HG03558 (cell line): ENCODE measurements at regions not wholly inside any gene's neighbourhood (a gene's known extent, or its start where the extent isn't known, plus 50 kb on each side); places are given as distances from the start of the nearest gene placed in this dataset.

ENCODE experiments used
- ATAC-seq: cut with Tn5 transposase; IDR thresholded peaks from one replicate; pipeline ENCODE4 v1.9.1; 2021; ENCODE audit warnings: moderate number of reproducible peaks; ENCODE audit not compliant: unreplicated experiment; ENCODE audit errors: extremely low read depth

GRCh38 chr1:184260382-184260781 lies 126.4 kb upstream of the C1orf21 start:
- ATAC-seq = no peak

- ATAC-seq = no peak
Measured at GRCh38 chr1:184262109-184262508, 124.7 kb upstream of the C1orf21 start.

DNA sequence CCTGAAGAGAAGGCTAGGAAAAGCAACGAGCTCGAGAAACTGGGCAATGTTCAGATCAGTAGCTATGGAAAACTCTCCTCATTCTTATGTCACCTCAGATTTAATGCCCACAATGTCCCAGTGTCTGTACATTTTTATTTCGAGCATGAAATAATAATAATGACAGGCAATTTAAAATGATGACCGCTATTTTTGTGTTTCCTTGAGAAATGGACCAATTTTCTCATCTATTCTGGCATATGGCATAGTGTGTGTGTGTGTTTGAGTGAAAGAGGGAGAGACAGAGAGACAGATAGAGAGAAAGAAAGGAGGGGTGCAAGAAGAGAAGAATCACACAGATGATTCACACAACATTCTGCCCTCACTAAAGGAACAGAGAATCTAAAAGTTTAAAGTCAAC lies 119.1 kb upstream of the C1orf21 start:
- ATAC-seq = no peak

DNA sequence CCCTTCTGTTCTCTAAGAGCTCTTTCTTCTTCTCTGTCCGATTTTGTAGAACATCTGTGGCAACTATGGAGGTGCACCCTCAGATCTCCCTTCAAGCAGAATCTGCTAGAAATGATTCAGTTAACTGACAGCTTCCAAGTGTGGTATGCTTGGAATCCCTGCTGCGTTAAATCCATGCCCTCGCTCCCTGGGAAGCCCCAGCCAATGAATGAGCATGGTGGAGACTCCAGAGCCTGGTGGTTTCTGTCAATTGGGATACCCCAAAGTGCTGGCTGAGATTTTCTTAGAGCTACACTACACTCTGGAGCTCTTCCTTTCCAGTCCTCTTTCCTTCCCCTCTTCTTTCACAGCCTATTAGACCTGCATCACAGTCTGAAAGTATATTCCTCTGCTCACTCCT lies 116.3 kb upstream of the C1orf21 start:
- ATAC-seq = no peak

DNA sequence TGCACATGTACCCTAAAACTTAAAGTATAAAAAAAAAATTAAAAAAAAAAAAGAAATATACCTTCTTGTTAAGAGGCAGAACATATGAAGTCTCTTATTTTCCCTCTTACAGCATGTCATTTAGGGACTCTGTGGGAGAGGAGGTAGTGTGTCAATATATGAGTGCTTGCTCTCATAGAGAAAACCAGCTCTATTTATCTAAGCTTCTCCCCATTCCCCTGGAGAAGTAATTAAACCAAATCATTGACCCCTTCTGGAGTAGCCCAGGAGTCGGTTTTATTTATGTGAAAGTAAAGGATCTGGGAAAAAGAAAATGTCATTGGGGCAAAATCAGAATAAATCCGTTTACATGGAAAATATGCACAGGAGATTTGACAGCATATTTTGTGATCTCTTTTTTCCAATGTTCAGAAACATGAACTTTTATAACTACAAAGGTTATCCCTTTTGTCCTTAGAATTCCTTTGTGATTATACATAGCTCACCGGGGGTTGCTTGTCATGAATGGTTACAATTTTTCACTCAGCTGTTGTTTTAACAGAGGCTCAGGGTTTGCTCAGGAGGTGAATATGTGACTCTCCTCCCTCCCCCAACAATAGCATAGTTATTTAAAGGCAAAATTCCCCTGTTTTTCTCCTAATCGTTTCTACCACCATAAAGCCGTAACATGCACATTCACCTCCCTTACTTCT lies 114.5 kb upstream of the C1orf21 start:
- ATAC-seq = no peak

- ATAC-seq = no peak
Measured at GRCh38 chr1:184276416-184276815, 110.4 kb upstream of the C1orf21 start.

GRCh38 chr1:184279911-184280458 lies 106.8 kb upstream of the C1orf21 start:
- ATAC-seq = no peak

DNA sequence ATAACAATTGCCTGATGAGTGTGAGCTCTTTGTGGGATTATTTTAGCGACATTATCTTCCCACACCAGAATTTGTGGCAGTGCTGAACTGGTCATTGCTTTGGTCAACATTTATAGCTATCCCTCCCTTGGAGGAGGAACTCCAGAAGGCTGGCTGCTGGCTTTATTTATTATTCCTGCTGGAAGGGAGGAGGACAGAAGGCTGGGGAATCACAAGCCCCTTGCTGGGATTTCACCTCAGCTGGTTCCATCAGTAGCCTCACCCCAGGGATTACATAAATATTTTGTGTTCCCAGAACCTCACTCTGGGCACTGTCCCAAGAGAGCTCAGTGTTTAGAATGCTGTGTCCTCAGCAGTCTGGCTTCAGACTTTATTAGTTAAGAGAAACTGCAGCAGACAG lies 102.8 kb upstream of the C1orf21 start:
- ATAC-seq = no peak

GRCh38 chr1:184284900-184285299 lies 101.9 kb upstream of the C1orf21 start:
- no peak for ATAC-seq

GRCh38 chr1:184285401-184286087 lies 101.3 kb upstream of the C1orf21 start:
- no peak for ATAC-seq

DNA sequence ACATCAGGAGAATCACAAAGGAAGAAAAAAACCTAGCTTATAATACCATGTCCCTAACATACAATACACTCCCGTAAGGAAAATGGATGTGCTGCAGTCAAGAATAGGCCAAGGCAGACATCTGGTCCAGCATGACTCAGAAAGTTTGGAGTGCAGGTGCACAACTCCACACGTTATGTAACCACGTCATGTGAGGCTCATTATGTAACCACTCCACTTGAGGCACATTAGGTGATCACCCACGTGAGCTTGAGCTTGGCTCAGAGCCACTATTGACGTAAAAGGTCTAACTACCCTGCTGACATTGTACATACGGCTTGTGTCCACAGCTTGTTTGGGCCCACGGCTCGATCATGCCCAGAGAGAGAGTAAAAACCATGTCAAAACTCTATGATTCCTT lies 99.8 kb upstream of the C1orf21 start:
- ATAC-seq = no peak

- no peak for ATAC-seq
Measured at GRCh38 chr1:184289825-184290550, 96.8 kb upstream of the C1orf21 start.

GRCh38 chr1:184291701-184292100 lies 95.1 kb upstream of the C1orf21 start:
- ATAC-seq = no peak

DNA sequence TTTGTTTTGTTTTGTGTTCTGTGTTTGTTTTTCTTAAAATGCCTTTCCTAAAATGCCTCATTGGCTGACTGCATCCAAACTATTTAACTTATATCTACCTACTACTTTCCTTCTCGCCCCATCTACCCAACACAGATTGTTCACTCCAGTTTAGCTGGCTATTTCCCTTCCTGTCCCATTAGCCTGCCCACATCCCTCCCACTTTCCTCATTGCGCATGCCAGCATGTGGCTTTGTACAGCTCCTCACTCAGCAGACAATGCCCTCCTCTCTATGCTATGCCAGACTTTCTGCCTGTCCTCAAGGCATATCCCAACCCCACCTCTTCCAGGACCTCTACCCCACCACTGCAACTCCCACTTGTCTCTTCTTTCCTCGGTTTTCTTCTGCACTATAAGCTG lies 94.7 kb upstream of the C1orf21 start:
- no peak for ATAC-seq

DNA sequence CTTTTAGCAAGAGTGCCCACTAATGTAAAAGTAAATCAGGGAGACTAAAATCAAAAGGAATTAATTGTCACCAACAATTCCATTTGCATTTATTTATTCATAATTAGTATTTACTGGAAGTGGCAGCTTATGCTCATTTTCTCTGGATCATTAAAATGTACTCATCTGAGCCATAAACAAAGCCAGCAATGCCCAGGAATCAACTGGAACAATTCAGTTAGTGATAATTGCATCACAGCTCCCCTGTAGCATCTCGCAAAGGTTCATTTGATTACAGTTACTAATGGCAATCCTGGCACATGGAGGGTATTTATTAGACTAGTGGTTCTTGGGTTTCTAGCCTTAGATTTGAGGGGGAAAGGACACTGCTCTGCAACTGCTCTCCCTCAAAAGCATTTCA lies 92.7 kb upstream of the C1orf21 start:
- no peak for ATAC-seq

DNA sequence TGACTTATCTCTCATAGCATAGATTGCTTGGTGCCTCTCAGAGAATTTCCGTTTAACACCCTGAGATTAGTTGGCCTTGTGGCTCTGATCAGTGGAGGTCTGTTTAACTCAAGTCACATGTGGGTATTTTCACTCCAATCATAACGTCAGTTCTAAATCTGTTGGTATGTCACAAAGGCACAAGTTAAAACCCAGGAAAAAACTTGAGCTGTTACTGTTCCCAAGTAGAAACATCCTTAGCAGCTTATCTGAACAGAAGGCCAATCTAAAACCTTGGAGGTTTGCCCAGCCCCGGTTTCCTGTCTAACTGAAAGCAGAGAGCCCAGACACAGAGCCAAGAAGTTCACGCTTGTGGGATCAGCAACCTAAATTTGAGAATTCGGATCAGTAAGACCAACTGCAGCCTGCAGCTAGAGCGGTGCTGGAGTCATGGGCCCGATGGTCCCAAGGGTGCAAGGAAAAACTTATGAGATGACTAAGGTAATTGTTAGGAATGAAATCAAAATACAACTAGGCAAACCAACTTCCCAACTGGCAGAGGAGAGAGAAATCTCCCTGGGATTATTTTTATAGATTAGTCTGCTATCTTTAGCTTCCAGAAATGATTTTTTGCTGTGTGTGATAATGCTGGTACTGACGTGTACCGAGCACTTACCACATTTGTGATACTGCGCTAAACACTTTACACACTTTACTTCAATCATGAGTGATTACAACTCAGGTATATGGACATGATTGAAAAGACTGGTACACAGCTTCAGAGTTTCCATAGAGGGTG lies 90.2 kb upstream of the C1orf21 start:
- no peak for ATAC-seq

DNA sequence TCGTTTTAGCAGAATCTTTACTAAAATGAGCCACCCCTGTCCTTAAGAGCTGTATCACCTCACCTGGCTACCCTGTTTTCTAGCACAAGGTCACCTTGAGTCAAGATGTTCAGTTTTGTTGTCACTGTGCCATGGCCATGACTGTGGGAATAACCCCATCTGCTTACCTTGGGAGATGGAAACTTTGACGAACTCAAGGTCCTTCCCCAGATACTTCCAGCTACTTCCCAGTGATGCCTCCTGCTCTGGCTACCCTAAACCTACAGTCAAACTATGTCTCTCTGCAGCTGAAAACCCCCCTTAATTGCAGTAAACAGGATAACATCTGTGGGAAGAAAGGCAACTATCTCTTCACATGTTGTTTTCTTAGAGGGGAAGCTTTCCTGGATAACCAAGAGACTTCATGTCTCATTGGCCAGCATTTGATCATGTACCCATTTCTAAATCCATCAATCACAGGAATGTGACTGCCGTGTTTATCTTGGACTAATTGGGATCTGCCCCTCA lies 89.5 kb upstream of the C1orf21 start:
- ATAC-seq = no peak

DNA sequence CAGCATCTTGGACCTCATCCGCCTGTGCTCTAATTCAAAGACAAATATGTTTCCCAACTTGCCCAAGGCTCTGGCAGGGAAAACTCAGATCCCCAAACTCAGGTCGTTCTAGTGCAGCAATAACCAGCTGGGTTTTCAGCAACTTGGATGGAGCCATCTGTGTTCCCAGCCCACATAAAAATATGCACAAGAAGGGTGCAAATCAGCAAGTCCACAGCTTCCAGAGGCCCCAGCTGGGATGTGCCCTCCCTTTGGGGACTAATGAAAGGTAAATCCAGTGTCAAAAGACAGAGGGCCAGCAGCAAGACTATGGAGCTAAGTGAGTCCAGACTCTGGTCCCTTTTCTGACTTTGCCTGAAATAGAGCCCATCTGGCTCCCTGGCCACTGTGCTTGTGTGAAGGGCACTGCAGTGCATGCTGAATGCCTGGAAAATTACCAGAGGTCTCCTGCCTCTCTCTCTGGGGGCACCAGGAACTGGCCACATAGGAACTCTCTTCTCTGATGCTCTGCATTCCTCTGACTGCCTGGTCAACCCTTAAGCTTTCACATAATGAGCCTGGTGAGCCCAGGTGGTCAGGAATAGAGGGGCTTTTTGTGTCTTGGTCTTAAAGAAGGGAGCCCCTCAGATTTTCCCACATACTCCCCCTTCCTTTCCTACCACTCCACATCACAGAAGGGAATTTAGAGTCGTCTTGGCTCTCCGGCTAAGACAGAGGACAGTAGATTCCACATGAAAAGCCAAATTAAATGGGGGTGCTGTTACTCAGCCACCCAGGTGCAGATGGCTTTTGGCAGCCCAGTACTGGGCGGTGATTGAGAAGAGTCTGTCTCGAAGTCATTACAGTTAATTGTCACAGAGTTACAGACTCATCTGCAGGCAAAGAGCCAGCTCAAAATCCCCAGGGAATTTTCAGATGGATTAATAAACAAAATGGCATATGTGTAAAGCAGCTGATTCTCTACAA lies 88.1 kb upstream of the C1orf21 start:
- ATAC-seq = no peak

GRCh38 chr1:184299406-184299790 lies 87.4 kb upstream of the C1orf21 start:
- no peak for ATAC-seq
